SK-N-MC (cell line): ENCODE measurements at regions not wholly inside any gene's neighbourhood (a gene's known extent, or its start where the extent isn't known, plus 50 kb on each side); places are given as distances from the start of the nearest gene placed in this dataset.

Experiments
- EZH2 ChIP-seq: fragments of 200-600 bp; sonication (generic); IDR thresholded peaks from one replicate; pipeline ENCODE4 v1.6.1; 2017; ENCODE audit warnings: antibody characterized with exemption
- POLR2AphosphoS5 ChIP-seq: IDR thresholded peaks from 2 replicates; pipeline ENCODE4 v1.6.1; 2012; ENCODE audit warnings: mild to moderate bottlenecking, low read depth, low read length, borderline replicate concordance

DNA sequence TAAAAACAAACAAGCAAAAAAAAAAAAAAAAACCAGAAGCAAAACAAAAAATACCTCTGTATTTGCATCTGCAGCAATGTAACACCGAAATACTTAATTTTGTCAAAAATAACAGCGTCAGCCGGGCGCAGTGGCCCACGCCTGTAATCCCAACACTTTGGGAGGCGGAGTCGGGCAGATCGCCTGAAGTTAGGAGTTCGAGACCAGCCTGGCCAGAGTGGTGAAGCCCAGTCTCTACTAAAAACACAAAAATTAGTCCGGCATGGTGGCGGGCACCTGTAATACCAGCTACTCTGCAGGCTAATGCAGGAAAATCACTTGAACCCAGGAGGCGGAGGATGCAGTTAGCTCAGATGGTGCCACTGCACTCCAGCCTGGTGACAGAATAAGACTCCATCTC is 683.5 kb upstream of the CA10 start:
- no peak for TF ChIP-seq EZH2
- no peak for TF ChIP-seq POLR2AphosphoS5
